HepG2 (cell line): ENCODE measurements at regions not wholly inside any gene's neighbourhood (a gene's known extent, or its start where the extent isn't known, plus 50 kb on each side); places are given as distances from the start of the nearest gene placed in this dataset.
"Not testable (repeated sequence)": the region's sequence is repeated elsewhere in the genome, so short reads cannot be mapped to it uniquely, and the experiment has no call there.

Source experiments
- CTCF ChIP-seq: sonication (generic); formaldehyde crosslinking; IDR thresholded peaks from 2 replicates; pipeline ENCODE4 v1.5.0; 2020; ENCODE audit warnings: mild to moderate bottlenecking, missing genetic modification reagents, moderate library complexity
- HOXA7 ChIP-seq: sonication (generic); formaldehyde crosslinking; IDR thresholded peaks from 2 replicates; pipeline ENCODE4 v1.8.1; 2022; ENCODE audit warnings: mild to moderate bottlenecking, missing genetic modification reagents, moderate library complexity
- ISX ChIP-seq: sonication (generic); formaldehyde crosslinking; conservative IDR thresholded peaks from 2 replicates; pipeline ENCODE4 v1.5.0; 2020; ENCODE audit warnings: missing genetic modification reagents
- MLLT10 ChIP-seq: sonication (generic); formaldehyde crosslinking; IDR thresholded peaks from 2 replicates; pipeline ENCODE4 v1.4.0; 2020; ENCODE audit warnings: missing genetic modification reagents
- RBM39 ChIP-seq: fragments of 200-400 bp; formaldehyde crosslinking; IDR thresholded peaks from one replicate; pipeline ENCODE4 v1.6.1; 2018; ENCODE audit warnings: antibody characterized with exemption, mild to moderate bottlenecking, low read depth, low read length; ENCODE audit not compliant: poor library complexity, severe bottlenecking
- SOX13 ChIP-seq, 3 experiments: fragments of 450-650 bp in 1 of 3; sonication (generic) in 1 of 3; formaldehyde crosslinking in 1 of 3; IDR thresholded peaks in 2 of 3; conservative IDR thresholded peaks in 1 of 3; 2 replicates each; pipeline versions ENCODE4 v1.5.0 to v1.6.1; 2016 to 2020; ENCODE audit warnings: antibody characterized with exemption in 1 of 3, mild to moderate bottlenecking in 1 of 3, missing compliant biosample characterization in 1 of 3, missing genetic modification reagents in 1 of 3, moderate library complexity in 1 of 3
- TCF12 ChIP-seq, 2 experiments: fragments of 450-650 bp in 1 of 2; sonication (generic) in 1 of 2; formaldehyde crosslinking in 1 of 2; IDR thresholded peaks; 2 replicates each; pipeline versions ENCODE4 v1.6.1 to v1.8.0; 2017 to 2022; ENCODE audit warnings: antibody characterized with exemption in 1 of 2, mild to moderate bottlenecking in 1 of 2, missing genetic modification reagents in 1 of 2, moderate library complexity in 1 of 2
- ZBTB49 ChIP-seq: sonication (generic); formaldehyde crosslinking; IDR thresholded peaks from 2 replicates; pipeline ENCODE4 v1.4.0; 2020; ENCODE audit warnings: missing genetic modification reagents, borderline replicate concordance
- ZBTB8A ChIP-seq: sonication (generic); formaldehyde crosslinking; IDR thresholded peaks from 2 replicates; pipeline ENCODE4 v1.4.0; 2020; ENCODE audit warnings: mild to moderate bottlenecking, low read depth, missing genetic modification reagents, borderline replicate concordance
- ZFP36 ChIP-seq: fragments of 150-350 bp; IDR thresholded peaks from 2 replicates; pipeline ENCODE4 v1.6.1; 2018; ENCODE audit warnings: borderline replicate concordance, low read length, low read depth; ENCODE audit not compliant: partially characterized antibody
- ZNF274 ChIP-seq: sonication (generic); formaldehyde crosslinking; IDR thresholded peaks from 2 replicates; pipeline ENCODE4 v1.5.1; 2020; ENCODE audit warnings: mild to moderate bottlenecking, missing genetic modification reagents
- ZNF652 ChIP-seq: IDR thresholded peaks from 2 replicates; pipeline ENCODE4 v1.6.1; 2016; ENCODE audit warnings: low read depth, borderline replicate concordance

DNA sequence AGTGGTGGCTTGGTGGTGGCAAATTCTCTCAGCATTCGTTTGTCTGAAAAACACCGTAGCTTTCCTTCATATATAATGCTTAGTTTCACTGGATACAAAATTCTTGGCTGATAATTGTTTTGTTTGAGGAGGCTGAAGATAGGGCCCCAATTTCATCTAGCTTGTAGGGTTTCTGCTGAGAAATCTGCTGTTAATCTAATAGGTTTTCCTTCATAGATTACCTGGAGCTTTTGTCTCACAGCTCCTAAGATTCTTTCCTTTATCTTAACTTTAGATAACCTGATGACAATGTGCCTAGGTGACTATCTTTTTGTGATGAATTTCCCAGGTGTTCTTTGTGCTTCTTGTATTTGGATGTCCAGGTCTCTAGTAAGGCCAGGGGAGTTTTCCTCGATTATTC is 151.0 kb downstream of the IPO8 start:
- TF ChIP-seq CTCF (CRISPR knock-in tag); MLLT10 (CRISPR knock-in tag); SOX13 (IDR thresholded peaks at IDR 0.05); SOX13 (CRISPR knock-in tag; conservative IDR thresholded peaks at IDR 0.05 in 1 of 2, IDR thresholded peaks at IDR 0.05 in 1 of 2); TCF12 (IDR thresholded peaks at IDR 0.05); TCF12 (CRISPR knock-in tag; IDR thresholded peaks at IDR 0.05); ISX (CRISPR knock-in tag); ZFP36; HOXA7 (CRISPR knock-in tag); ZNF274; RBM39; ZBTB49 (CRISPR knock-in tag); ZNF652 (CRISPR knock-in tag); ZBTB8A: not testable (repeated sequence)
